ENCODE measurements at regions not wholly inside any gene's neighbourhood (a gene's known extent, or its start where the extent isn't known, plus 50 kb on each side); places are given as distances from the start of the nearest gene placed in this dataset.

- TF ChIP-seq CTCF (IDR thresholded peaks at IDR 0.05) = no peak
- no peak for TF ChIP-seq POLR2A (IDR thresholded peaks at IDR 0.05)
Measured at GRCh38 chr2:185187421-185187820, 551.2 kb upstream of the FSIP2 start.

All from uterus (tissue), 2 donors.